ENCODE measurements at regions not wholly inside any gene's neighbourhood (a gene's known extent, or its start where the extent isn't known, plus 50 kb on each side); places are given as distances from the start of the nearest gene placed in this dataset.

GRCh38 chr20:41939659-41940058, 321.5 kb upstream of the CHD6 start:
- DNase-seq, result no peak

GRCh38 chr20:41938353-41938752, 320.2 kb upstream of the CHD6 start:
- no peak for DNase-seq

GRCh38 chr20:41935259-41935791, 317.1 kb upstream of the CHD6 start:
- no peak for DNase-seq

- DNase-seq, result no peak
Measured at GRCh38 chr20:41932431-41932830, 314.3 kb upstream of the CHD6 start.

- DNase-seq, result no peak
Measured at GRCh38 chr20:41927655-41928054, 309.5 kb upstream of the CHD6 start.

GRCh38 chr20:41927189-41927588, 309.0 kb upstream of the CHD6 start:
- DNase-seq, result no peak

GRCh38 chr20:41925476-41925875, 307.3 kb upstream of the CHD6 start:
- DNase-seq, result no peak

GRCh38 chr20:41923624-41924023, 305.4 kb upstream of the CHD6 start:
- DNase-seq, result no peak

- DNase-seq, result no peak
Measured at GRCh38 chr20:41913146-41913545, 295.0 kb upstream of the CHD6 start.

GRCh38 chr20:41910558-41910957, 292.4 kb upstream of the CHD6 start:
- DNase-seq, result no peak

- no peak for DNase-seq
Measured at GRCh38 chr20:41905199-41905598, 287.0 kb upstream of the CHD6 start.

- no peak for DNase-seq
Measured at GRCh38 chr20:41903586-41903985, 285.4 kb upstream of the CHD6 start.

GRCh38 chr20:41902346-41902745, 284.2 kb upstream of the CHD6 start:
- no peak for DNase-seq

GRCh38 chr20:41900201-41900691, 282.1 kb upstream of the CHD6 start:
- no peak for DNase-seq

- DNase-seq, result no peak
Measured at GRCh38 chr20:41897708-41898107, 279.5 kb upstream of the CHD6 start.

- no peak for DNase-seq
Measured at GRCh38 chr20:41895241-41896032, 277.3 kb upstream of the CHD6 start.

GRCh38 chr20:41894255-41894963, 276.2 kb upstream of the CHD6 start:
- DNase-seq, result no peak

- no peak for DNase-seq
Measured at GRCh38 chr20:41892031-41892430, 273.9 kb upstream of the CHD6 start.

- no peak for DNase-seq
Measured at GRCh38 chr20:41889844-41890224, 271.7 kb upstream of the CHD6 start.

GRCh38 chr20:41889126-41889843, 271.1 kb upstream of the CHD6 start:
- no peak for DNase-seq

- no peak for DNase-seq
Measured at GRCh38 chr20:41888434-41888833, 270.3 kb upstream of the CHD6 start.

GRCh38 chr20:41887500-41887899, 269.3 kb upstream of the CHD6 start:
- DNase-seq, result no peak

- DNase-seq, result no peak
Measured at GRCh38 chr20:41881466-41882046, 263.4 kb upstream of the CHD6 start.
